HG03135 (cell line): ENCODE measurements at regions not wholly inside any gene's neighbourhood (a gene's known extent, or its start where the extent isn't known, plus 50 kb on each side); places are given as distances from the start of the nearest gene placed in this dataset.

Experiments
- ATAC-seq: cut with Tn5 transposase; IDR thresholded peaks from one replicate; pipeline ENCODE4 v1.9.1; 2021; ENCODE audit warnings: mild to moderate bottlenecking, moderate library complexity; ENCODE audit not compliant: unreplicated experiment

GRCh38 chr7:97466071-97466470 lies 265.8 kb upstream of the TAC1 start:
- ATAC-seq, result no peak

- no peak for ATAC-seq
These were observed 264.7 kb upstream of the TAC1 start for GRCh38 chr7:97466999-97467740.

GRCh38 chr7:97468493-97468892 lies 263.4 kb upstream of the TAC1 start:
- no peak for ATAC-seq

- no peak for ATAC-seq
These were observed 261.2 kb upstream of the TAC1 start for GRCh38 chr7:97470726-97471125.

- ATAC-seq, result no peak
These were observed 260.4 kb upstream of the TAC1 start for GRCh38 chr7:97471491-97471890.

GRCh38 chr7:97479740-97480290 lies 252.1 kb upstream of the TAC1 start:
- no peak for ATAC-seq

- ATAC-seq, result no peak
These were observed 251.0 kb upstream of the TAC1 start for GRCh38 chr7:97480772-97481390.

GRCh38 chr7:97495487-97495886 lies 236.4 kb upstream of the TAC1 start:
- ATAC-seq, result no peak

GRCh38 chr7:97499204-97499603 lies 232.7 kb upstream of the TAC1 start:
- no peak for ATAC-seq

- ATAC-seq, result no peak
These were observed 228.4 kb upstream of the TAC1 start for GRCh38 chr7:97503367-97504094.

- ATAC-seq, result no peak
These were observed 225.2 kb upstream of the TAC1 start for GRCh38 chr7:97506728-97507127.

- ATAC-seq, result no peak
These were observed 219.3 kb upstream of the TAC1 start for GRCh38 chr7:97512441-97513207.

- ATAC-seq, result no peak
These were observed 218.6 kb upstream of the TAC1 start for GRCh38 chr7:97513326-97513725.

GRCh38 chr7:97541188-97541587 lies 190.7 kb upstream of the TAC1 start:
- no peak for ATAC-seq

- no peak for ATAC-seq
These were observed 175.9 kb upstream of the TAC1 start for GRCh38 chr7:97555857-97556421.

- ATAC-seq, result no peak
These were observed 166.2 kb upstream of the TAC1 start for GRCh38 chr7:97565665-97566064.

- ATAC-seq, result no peak
These were observed 158.8 kb upstream of the TAC1 start for GRCh38 chr7:97573065-97573464.

- ATAC-seq, result no peak
These were observed 155.8 kb upstream of the TAC1 start for GRCh38 chr7:97576043-97576442.

- no peak for ATAC-seq
These were observed 153.7 kb upstream of the TAC1 start for GRCh38 chr7:97578225-97578624.

- ATAC-seq, result no peak
These were observed 151.7 kb upstream of the TAC1 start for GRCh38 chr7:97580205-97580604.

GRCh38 chr7:97595439-97595838 lies 136.4 kb upstream of the TAC1 start:
- no peak for ATAC-seq
